SU-DHL-6 (cell line): ENCODE measurements at regions not wholly inside any gene's neighbourhood (a gene's known extent, or its start where the extent isn't known, plus 50 kb on each side); places are given as distances from the start of the nearest gene placed in this dataset.

Experiments used
- EZH2phosphoT487 ChIP-seq: fragments of 200-600 bp; sonication (generic), shearing (Covaris generic); conservative IDR thresholded peaks from 2 replicates; pipeline ENCODE4 v1.6.1; 2018; ENCODE audit warnings: mild to moderate bottlenecking, antibody characterized with exemption, low read length, moderate library complexity, mixed read lengths
- TF ChIP-seq, protein P1 (sequence below): fragments of 200-600 bp; sonication (generic); IDR thresholded peaks from one replicate; pipeline ENCODE4 v1.5.1; 2017; ENCODE audit warnings: antibody characterized with exemption, mild to moderate bottlenecking, low read length, moderate library complexity; ENCODE audit not compliant: insufficient read depth, poor library complexity, severe bottlenecking

DNA sequence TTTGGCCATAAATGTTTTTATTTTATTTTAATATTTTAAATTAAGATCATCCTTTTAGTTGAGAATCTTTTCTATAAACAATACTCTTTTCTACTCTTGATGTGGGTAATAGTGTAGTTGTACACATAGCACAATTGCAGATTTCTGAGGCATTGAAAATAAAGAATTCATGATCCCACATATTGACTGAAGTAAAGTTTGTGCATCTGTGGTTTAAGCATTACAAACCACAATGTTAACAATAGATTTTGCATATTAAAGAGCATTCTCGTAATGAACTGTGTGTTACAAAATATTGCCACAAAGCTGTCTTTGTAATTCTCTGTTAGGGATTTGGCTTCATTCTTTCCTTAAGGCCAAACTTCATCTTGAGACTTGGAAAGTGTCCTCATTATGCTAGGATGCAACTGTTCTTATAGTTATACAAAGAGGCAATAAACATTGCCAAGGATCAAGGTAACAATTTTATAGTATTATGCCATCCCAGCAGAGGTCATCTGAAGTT lies 256.8 kb downstream of the OLFM3 start:
- TF ChIP-seq, protein P1, sequence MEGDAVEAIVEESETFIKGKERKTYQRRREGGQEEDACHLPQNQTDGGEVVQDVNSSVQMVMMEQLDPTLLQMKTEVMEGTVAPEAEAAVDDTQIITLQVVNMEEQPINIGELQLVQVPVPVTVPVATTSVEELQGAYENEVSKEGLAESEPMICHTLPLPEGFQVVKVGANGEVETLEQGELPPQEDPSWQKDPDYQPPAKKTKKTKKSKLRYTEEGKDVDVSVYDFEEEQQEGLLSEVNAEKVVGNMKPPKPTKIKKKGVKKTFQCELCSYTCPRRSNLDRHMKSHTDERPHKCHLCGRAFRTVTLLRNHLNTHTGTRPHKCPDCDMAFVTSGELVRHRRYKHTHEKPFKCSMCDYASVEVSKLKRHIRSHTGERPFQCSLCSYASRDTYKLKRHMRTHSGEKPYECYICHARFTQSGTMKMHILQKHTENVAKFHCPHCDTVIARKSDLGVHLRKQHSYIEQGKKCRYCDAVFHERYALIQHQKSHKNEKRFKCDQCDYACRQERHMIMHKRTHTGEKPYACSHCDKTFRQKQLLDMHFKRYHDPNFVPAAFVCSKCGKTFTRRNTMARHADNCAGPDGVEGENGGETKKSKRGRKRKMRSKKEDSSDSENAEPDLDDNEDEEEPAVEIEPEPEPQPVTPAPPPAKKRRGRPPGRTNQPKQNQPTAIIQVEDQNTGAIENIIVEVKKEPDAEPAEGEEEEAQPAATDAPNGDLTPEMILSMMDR = no peak
- no peak for TF ChIP-seq EZH2phosphoT487
